ENCODE measurements at regions not wholly inside any gene's neighbourhood (a gene's known extent, or its start where the extent isn't known, plus 50 kb on each side); places are given as distances from the start of the nearest gene placed in this dataset.

- Histone ChIP-seq H3K9ac (ENCODE audit: low read depth, low read length) (no peak overlapping the region), H3K4me1 (ENCODE audit: insufficient read depth, low read length) (no peaks in the 10 kb centered on the region), H3K27ac (ENCODE audit: low read length) (no peak overlapping the region), H3K36me3 (ENCODE audit: insufficient read depth, low read depth, low read length) (no peaks in the 10 kb centered on the region), H3K27me3 (ENCODE audit: insufficient read depth, low read length) (no peaks in the 10 kb centered on the region), H3K4me3 (ENCODE audit: low read length) (no peak overlapping the region), H3K9me3 (ENCODE audit: insufficient read depth, low read depth, low read length) (no peaks in the 10 kb centered on the region)
Observed at GRCh38 chr12:118651487-118651886, 275.1 kb downstream of the SUDS3 start.

DNA sequence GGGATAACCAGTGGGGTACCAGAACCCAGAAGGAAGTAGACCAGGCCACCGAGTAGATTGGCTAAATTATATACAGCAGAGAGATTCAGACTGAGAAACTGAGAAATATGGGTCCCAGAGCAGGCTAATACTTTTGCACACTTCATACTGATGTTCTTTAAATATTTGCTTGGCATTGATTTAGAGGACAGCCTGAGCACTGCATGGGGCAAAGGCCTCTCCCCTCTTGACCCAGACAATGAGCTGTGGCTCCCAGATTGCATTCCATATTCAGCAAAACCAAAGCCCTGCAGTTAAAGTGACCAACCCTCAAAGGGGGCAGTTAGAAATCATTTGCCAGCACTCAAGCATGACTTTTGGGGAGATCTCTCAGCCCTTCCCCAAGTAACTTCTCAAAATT, 279.2 kb downstream of the SUDS3 start:
- Histone ChIP-seq H3K27me3 (ENCODE audit: insufficient read depth, low read length) (no peaks in the 10 kb centered on the region), H3K9ac (ENCODE audit: low read depth, low read length) (no peak overlapping the region), H3K9me3 (ENCODE audit: insufficient read depth, low read depth, low read length) (no peaks in the 10 kb centered on the region), H3K4me3 (ENCODE audit: low read length) (no peak overlapping the region), H3K27ac (ENCODE audit: low read length) (no peak overlapping the region), H3K36me3 (ENCODE audit: insufficient read depth, low read depth, low read length) (no peaks in the 10 kb centered on the region), H3K4me1 (ENCODE audit: insufficient read depth, low read length) (no peaks in the 10 kb centered on the region)

GRCh38 chr12:118680356-118680963, 300.9 kb upstream of the SRRM4 start:
- Histone ChIP-seq H3K27ac (ENCODE audit: low read length) (no peak overlapping the region), H3K4me1 (ENCODE audit: insufficient read depth, low read length) (peaks cover 20% of the 10 kb centered on the region), H3K27me3 (ENCODE audit: insufficient read depth, low read length) (no peaks in the 10 kb centered on the region), H3K4me3 (ENCODE audit: low read length) (no peak overlapping the region), H3K36me3 (ENCODE audit: insufficient read depth, low read depth, low read length) (no peaks in the 10 kb centered on the region), H3K9me3 (ENCODE audit: insufficient read depth, low read depth, low read length) (no peaks in the 10 kb centered on the region; the same call in 1 of the 2 replicates), H3K9ac (ENCODE audit: low read depth, low read length) (no peak overlapping the region)

GRCh38 chr12:118682656-118683055, 298.7 kb upstream of the SRRM4 start:
- Histone ChIP-seq H3K9ac (ENCODE audit: low read depth, low read length) (no peak overlapping the region), H3K4me3 (ENCODE audit: low read length) (no peak overlapping the region), H3K9me3 (ENCODE audit: insufficient read depth, low read depth, low read length) (no peaks in the 10 kb centered on the region; the same call in 1 of the 2 replicates)

DNA sequence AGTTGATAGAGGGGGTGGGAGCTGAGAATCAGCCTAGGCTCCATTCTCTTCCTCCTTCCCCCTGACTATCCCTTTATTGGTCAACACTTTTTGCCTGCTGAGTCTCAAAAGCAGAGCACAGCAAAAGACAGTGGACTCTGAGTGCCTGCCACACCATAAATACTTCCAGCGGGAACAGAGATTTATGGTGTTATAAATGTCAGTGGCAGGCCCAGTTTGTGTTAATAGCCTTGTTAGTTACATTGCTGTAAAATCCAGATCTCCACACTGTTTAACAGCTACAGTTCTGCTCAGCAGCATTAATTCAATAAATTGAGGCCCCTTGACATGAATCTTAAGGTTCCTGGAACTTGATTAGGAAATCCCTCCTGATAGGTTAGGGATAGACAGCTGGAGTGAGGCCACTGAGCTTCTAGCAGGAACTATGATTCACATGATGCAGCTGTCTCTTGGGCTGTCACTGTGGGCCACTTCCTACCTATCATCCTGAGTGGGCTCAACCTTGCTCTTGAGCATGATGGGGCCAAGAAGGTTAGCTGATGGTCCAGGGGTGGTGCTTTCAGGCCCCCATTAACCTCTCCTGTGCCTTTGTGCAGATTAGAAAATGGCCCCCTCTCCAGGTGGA, 295.2 kb upstream of the SRRM4 start:
- H3K36me3 ChIP-seq (ENCODE audit: insufficient read depth, low read depth, low read length), result no peaks in the 10 kb centered on the region
- no peaks in the 10 kb centered on the region for H3K27me3 ChIP-seq (ENCODE audit: insufficient read depth, low read length)
- H3K9me3 ChIP-seq (ENCODE audit: insufficient read depth, low read depth, low read length), result no peaks in the 10 kb centered on the region; the same call in 1 of the 2 replicates
- H3K27ac ChIP-seq (ENCODE audit: low read length), result no peak overlapping the region
- no peak overlapping the region for H3K4me3 ChIP-seq (ENCODE audit: low read length)
- peaks cover 14% of the 10 kb centered on the region for H3K4me1 ChIP-seq (ENCODE audit: insufficient read depth, low read length)
- H3K9ac ChIP-seq (ENCODE audit: low read depth, low read length), result no peak overlapping the region

More at GRCh38 chr12:118682656-118683055, 298.7 kb upstream of the SRRM4 start:
- Histone ChIP-seq H3K36me3 (ENCODE audit: insufficient read depth, low read depth, low read length) (no peaks in the 10 kb centered on the region), H3K27me3 (ENCODE audit: insufficient read depth, low read length) (no peaks in the 10 kb centered on the region), H3K4me1 (ENCODE audit: insufficient read depth, low read length) (peaks cover 20% of the 10 kb centered on the region), H3K27ac (ENCODE audit: low read length) (no peak overlapping the region)

- Histone ChIP-seq H3K27ac (ENCODE audit: low read length) (no peak overlapping the region), H3K4me3 (ENCODE audit: low read length) (no peak overlapping the region), H3K27me3 (ENCODE audit: insufficient read depth, low read length) (no peaks in the 10 kb centered on the region), H3K36me3 (ENCODE audit: insufficient read depth, low read depth, low read length) (no peaks in the 10 kb centered on the region), H3K4me1 (ENCODE audit: insufficient read depth, low read length) (peaks cover 4% of the 10 kb centered on the region; the same call in 1 of the 2 replicates), H3K9me3 (ENCODE audit: insufficient read depth, low read depth, low read length) (no peaks in the 10 kb centered on the region; the same call in 1 of the 2 replicates), H3K9ac (ENCODE audit: low read depth, low read length) (no peak overlapping the region)
Observed at GRCh38 chr12:118689793-118690192, 291.5 kb upstream of the SRRM4 start.

- H3K36me3 ChIP-seq (ENCODE audit: insufficient read depth, low read depth, low read length), result no peaks in the 10 kb centered on the region
- H3K9me3 ChIP-seq (ENCODE audit: insufficient read depth, low read depth, low read length), result no peaks in the 10 kb centered on the region
- H3K9ac ChIP-seq (ENCODE audit: low read depth, low read length), result no peak overlapping the region
- H3K4me3 ChIP-seq (ENCODE audit: low read length), result no peak overlapping the region
- H3K27ac ChIP-seq (ENCODE audit: low read length), result no peak overlapping the region
- H3K4me1 ChIP-seq (ENCODE audit: insufficient read depth, low read length), result peaks cover 4% of the 10 kb centered on the region; the same call in 1 of the 2 replicates
- H3K27me3 ChIP-seq (ENCODE audit: insufficient read depth, low read length), result no peaks in the 10 kb centered on the region
Observed at GRCh38 chr12:118690506-118690905, 290.8 kb upstream of the SRRM4 start.

- H3K9me3 ChIP-seq (ENCODE audit: insufficient read depth, low read depth, low read length), result no peaks in the 10 kb centered on the region
- no peak overlapping the region for H3K27ac ChIP-seq (ENCODE audit: low read length)
- H3K27me3 ChIP-seq (ENCODE audit: insufficient read depth, low read length), result no peaks in the 10 kb centered on the region
- peaks cover 4% of the 10 kb centered on the region; the same call in 1 of the 2 replicates for H3K4me1 ChIP-seq (ENCODE audit: insufficient read depth, low read length)
- H3K4me3 ChIP-seq (ENCODE audit: low read length), result no peak overlapping the region
- H3K36me3 ChIP-seq (ENCODE audit: insufficient read depth, low read depth, low read length), result no peaks in the 10 kb centered on the region
- H3K9ac ChIP-seq (ENCODE audit: low read depth, low read length), result no peak overlapping the region
Observed at GRCh38 chr12:118694128-118694775, 287.1 kb upstream of the SRRM4 start.

DNA sequence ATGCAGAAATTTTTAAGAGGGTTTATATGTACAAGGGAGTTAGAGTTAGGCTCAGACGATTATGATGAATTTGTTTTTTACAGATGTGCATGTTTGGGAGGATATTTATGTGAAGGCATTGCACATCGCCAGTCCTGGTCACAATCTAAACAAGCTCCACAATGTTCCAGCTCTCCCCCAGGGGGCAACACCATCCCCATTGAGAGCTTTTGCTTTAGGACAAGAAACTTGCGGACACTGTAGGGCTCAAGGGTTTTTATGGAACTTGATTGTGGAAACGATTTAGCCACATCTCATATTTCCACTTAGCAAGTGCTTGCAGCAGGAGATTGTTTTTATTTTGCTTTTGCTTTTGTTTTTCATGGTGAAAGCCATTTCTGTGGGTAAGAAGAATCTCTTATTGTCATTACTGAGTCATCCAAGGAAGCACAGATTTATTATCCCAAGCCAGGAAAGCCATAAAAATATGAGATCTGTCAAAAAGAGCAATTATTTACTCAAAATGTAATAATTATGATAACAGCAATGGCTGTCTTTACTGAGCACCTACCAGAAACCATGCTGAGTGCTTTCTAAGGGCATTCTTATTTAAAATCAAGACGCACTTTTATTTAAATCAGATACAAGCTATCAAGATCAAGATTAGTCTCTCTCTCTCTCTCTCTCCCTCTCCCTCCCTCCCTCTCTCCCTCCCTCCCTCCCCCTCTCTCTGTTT, 276.7 kb upstream of the SRRM4 start:
- Histone ChIP-seq H3K36me3 (ENCODE audit: insufficient read depth, low read depth, low read length) (no peaks in the 10 kb centered on the region), H3K27me3 (ENCODE audit: insufficient read depth, low read length) (no peaks in the 10 kb centered on the region), H3K27ac (ENCODE audit: low read length) (no peak overlapping the region), H3K4me1 (ENCODE audit: insufficient read depth, low read length) (no peaks in the 10 kb centered on the region), H3K4me3 (ENCODE audit: low read length) (no peak overlapping the region), H3K9me3 (ENCODE audit: insufficient read depth, low read depth, low read length) (no peaks in the 10 kb centered on the region), H3K9ac (ENCODE audit: low read depth, low read length) (no peak overlapping the region)

DNA sequence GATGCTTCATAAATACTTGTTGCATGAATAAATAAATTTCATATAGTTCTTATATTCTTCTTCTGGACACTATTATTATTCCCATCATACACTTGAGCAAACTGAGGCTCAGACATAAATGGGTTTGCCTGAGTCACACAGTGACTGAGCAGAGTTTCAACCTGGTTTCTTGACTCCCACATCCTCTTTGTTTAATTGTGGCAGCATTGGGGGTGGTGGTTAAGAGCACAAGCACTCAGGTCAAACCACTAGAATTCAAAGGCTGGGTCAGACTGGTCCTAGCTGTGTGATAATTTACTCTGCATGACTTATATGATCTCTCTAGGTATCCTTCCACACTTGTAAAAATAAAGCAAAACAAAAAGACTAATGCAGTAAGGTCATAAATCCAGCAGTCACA, 274.9 kb upstream of the SRRM4 start:
- Histone ChIP-seq H3K9me3 (ENCODE audit: insufficient read depth, low read depth, low read length) (no peaks in the 10 kb centered on the region), H3K4me1 (ENCODE audit: insufficient read depth, low read length) (no peaks in the 10 kb centered on the region), H3K27ac (ENCODE audit: low read length) (no peak overlapping the region), H3K36me3 (ENCODE audit: insufficient read depth, low read depth, low read length) (no peaks in the 10 kb centered on the region), H3K9ac (ENCODE audit: low read depth, low read length) (no peak overlapping the region), H3K4me3 (ENCODE audit: low read length) (no peak overlapping the region), H3K27me3 (ENCODE audit: insufficient read depth, low read length) (no peaks in the 10 kb centered on the region)

- Histone ChIP-seq H3K4me3 (ENCODE audit: low read length) (no peak overlapping the region), H3K9me3 (ENCODE audit: insufficient read depth, low read depth, low read length) (no peaks in the 10 kb centered on the region)
Observed at GRCh38 chr12:118709946-118710345, 271.4 kb upstream of the SRRM4 start.

More at GRCh38 chr12:118709946-118710345, 271.4 kb upstream of the SRRM4 start:
- H3K27me3 ChIP-seq (ENCODE audit: insufficient read depth, low read length), result no peaks in the 10 kb centered on the region
- H3K4me1 ChIP-seq (ENCODE audit: insufficient read depth, low read length), result no peaks in the 10 kb centered on the region
- H3K27ac ChIP-seq (ENCODE audit: low read length), result no peak overlapping the region
- no peak overlapping the region for H3K9ac ChIP-seq (ENCODE audit: low read depth, low read length)
- no peaks in the 10 kb centered on the region for H3K36me3 ChIP-seq (ENCODE audit: insufficient read depth, low read depth, low read length)
